ENCODE measurements at regions not wholly inside any gene's neighbourhood (a gene's known extent, or its start where the extent isn't known, plus 50 kb on each side); places are given as distances from the start of the nearest gene placed in this dataset.
A peak's percentile ranks its signal among the peaks of the same experiment; 100 is the strongest.

DNA sequence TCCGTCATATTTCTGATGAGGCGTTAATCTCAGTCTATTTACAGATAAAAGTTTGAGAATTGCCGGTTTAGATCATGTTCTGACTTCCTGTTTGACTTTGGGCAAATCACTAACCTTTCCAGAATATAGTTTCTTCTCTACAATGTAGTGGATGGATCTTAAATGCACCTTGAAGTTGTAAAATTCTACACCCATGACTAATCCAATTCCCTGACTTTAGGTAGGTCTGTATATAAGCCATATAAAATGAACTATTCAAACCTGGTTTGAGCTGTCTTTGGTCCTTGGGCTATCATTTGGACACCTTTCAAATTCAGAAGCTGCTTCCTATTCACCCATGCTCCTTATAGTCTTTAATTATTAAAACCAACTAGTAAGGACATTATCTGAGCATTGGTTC lies 52.2 kb upstream of the BLID start:
- in situ Hi-C loops (cut with HindIII; ENCODE audit: low sequenced_read_pairs): no loop called here
- TF ChIP-seq, protein P1, sequence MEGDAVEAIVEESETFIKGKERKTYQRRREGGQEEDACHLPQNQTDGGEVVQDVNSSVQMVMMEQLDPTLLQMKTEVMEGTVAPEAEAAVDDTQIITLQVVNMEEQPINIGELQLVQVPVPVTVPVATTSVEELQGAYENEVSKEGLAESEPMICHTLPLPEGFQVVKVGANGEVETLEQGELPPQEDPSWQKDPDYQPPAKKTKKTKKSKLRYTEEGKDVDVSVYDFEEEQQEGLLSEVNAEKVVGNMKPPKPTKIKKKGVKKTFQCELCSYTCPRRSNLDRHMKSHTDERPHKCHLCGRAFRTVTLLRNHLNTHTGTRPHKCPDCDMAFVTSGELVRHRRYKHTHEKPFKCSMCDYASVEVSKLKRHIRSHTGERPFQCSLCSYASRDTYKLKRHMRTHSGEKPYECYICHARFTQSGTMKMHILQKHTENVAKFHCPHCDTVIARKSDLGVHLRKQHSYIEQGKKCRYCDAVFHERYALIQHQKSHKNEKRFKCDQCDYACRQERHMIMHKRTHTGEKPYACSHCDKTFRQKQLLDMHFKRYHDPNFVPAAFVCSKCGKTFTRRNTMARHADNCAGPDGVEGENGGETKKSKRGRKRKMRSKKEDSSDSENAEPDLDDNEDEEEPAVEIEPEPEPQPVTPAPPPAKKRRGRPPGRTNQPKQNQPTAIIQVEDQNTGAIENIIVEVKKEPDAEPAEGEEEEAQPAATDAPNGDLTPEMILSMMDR (IDR thresholded peaks at IDR 0.05; ENCODE audit: low read depth, low read length, missing control alignments): no peak

DNA sequence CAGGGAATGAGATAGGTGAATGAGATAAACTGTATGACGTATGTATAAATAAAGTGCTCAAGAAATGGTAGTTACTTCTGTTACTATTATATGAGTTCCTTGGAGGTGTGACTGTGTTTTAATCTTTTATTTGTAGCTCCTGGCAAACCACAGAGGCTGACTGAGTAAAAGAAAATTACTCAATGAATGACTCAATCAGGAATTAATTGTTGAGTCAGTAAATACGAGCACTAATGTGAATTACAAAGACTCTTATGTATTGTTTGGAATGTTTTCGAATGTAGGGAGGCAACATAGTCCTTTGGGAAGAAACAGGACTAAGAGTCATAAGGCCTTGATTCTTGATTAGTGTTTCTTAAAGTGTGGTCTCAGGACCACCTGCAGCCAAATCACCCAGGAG lies 51.1 kb upstream of the BLID start:
- TF ChIP-seq, protein P1 (IDR thresholded peaks at IDR 0.05; ENCODE audit: low read depth, low read length, missing control alignments): no peak
- DNase-seq (ENCODE audit: low read depth): peak; percentile 74
- H3K4me3 ChIP-seq (ENCODE audit: low read depth, low read length): no peak overlapping the region
- in situ Hi-C loops (cut with HindIII; ENCODE audit: low sequenced_read_pairs): no loop called here

More for the DNA sequence above, 52.2 kb upstream of the BLID start:
- no peak overlapping the region for H3K4me3 ChIP-seq (ENCODE audit: low read depth, low read length)
- DNase-seq (ENCODE audit: low read depth): no peak

DNA sequence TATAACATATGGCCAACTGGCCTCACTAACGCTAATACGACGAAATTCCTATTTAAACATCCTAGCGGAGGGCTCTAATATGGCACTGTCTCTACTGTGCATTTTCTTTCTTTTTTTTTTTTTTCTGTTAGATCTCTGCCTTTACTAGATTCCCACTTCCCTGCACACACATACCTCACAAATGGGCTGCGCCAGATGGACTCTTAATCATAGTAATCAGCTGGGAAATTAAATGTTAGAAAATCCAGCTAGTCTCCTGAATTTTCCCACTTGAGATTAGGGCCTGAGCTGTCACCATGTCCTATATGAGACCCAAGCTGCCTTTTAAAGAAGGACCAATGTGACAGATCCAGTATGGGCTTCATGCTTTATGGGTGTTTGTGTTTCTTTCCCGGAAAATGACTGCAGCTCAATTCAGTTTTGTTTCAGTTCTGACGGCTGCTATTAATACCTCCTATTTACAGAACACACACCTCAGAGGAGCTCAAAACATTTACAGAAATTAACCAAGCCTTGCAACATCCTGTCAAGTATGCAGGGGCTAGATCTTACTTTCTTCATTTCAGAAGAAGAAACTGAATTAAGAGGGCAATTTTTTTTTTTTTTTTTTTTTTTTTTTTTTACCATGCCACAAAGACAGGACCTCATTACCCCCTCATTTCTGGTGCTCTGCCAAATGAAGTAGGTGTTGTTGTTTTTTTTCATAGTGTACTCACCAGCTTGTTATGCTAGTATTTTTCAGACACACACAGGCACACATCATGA lies 49.8 kb upstream of the BLID start:
- TF ChIP-seq, protein P1 (IDR thresholded peaks at IDR 0.05; ENCODE audit: low read depth, low read length, missing control alignments): no peak
- DNase-seq (ENCODE audit: low read depth): no peak

More for the DNA sequence above, 49.8 kb upstream of the BLID start:
- in situ Hi-C loops (cut with HindIII; ENCODE audit: low sequenced_read_pairs): no loop called here
- H3K4me3 ChIP-seq (ENCODE audit: low read depth, low read length): no peak overlapping the region

Data from astrocyte of the cerebellum (primary cell).